A673 (cell line): ENCODE measurements at regions not wholly inside any gene's neighbourhood (a gene's known extent, or its start where the extent isn't known, plus 50 kb on each side); places are given as distances from the start of the nearest gene placed in this dataset.

Experiments used
- EZH2 ChIP-seq: fragments of 200-600 bp; sonication (generic); IDR thresholded peaks from 2 replicates; pipeline ENCODE4 v1.6.1; 2017; ENCODE audit warnings: borderline replicate concordance, low read depth, mild to moderate bottlenecking, mixed read lengths, antibody characterized with exemption, low read length; ENCODE audit not compliant: poor library complexity, severe bottlenecking
- TF ChIP-seq, protein P1 (sequence below): fragments of 300-800, 200-600 bp; sonication (generic); conservative IDR thresholded peaks from 2 replicates; pipeline ENCODE4 v1.5.1; 2017; ENCODE audit warnings: low read depth, mild to moderate bottlenecking, antibody characterized with exemption, low read length, moderate library complexity, mixed read lengths

DNA sequence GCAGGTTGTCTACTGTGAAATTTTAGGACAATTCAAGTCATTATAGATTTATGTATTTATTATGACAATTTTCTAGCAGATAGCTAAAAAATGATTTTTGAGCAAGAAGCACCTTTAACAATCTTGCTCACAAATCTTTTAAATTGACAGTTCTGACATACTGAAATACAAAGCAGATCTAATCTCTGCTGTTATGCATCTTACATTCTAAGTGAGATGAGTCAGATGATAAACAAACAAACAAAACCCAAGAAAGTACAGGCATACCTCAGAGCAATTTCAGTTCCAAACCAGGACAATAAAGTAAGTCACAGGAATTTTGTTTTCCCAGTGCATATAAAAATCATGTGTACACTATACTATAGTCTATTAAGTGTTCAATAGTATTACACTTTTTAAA is 430.7 kb upstream of the PTCHD4 start:
- TF ChIP-seq, protein P1, sequence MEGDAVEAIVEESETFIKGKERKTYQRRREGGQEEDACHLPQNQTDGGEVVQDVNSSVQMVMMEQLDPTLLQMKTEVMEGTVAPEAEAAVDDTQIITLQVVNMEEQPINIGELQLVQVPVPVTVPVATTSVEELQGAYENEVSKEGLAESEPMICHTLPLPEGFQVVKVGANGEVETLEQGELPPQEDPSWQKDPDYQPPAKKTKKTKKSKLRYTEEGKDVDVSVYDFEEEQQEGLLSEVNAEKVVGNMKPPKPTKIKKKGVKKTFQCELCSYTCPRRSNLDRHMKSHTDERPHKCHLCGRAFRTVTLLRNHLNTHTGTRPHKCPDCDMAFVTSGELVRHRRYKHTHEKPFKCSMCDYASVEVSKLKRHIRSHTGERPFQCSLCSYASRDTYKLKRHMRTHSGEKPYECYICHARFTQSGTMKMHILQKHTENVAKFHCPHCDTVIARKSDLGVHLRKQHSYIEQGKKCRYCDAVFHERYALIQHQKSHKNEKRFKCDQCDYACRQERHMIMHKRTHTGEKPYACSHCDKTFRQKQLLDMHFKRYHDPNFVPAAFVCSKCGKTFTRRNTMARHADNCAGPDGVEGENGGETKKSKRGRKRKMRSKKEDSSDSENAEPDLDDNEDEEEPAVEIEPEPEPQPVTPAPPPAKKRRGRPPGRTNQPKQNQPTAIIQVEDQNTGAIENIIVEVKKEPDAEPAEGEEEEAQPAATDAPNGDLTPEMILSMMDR, result no peak
- TF ChIP-seq EZH2, result no peak
